ENCODE measurements at regions not wholly inside any gene's neighbourhood (a gene's known extent, or its start where the extent isn't known, plus 50 kb on each side); places are given as distances from the start of the nearest gene placed in this dataset.
"Not testable (repeated sequence)": the region's sequence is repeated elsewhere in the genome, so short reads cannot be mapped to it uniquely, and the experiment has no call there.

DNA sequence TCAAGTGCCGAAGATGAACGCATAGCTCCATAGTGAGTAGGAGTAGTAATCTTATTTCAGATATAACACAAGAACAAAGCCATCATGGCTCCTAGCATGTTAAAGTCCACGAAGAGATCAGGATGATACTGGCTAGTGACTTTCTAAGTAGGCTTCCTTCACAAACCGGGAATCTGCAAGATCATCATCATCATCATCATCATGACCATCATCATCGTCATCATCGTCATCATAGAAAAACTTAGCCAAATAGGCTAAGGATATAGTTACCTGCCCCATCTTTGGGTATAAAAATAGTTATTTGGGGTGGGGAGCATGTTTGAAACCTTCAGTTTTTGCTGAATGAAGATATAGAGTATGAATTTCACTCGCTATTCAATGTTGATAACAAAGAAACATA is 57.9 kb downstream of the PYDC2 start:
- DNase-seq = no peak

DNA sequence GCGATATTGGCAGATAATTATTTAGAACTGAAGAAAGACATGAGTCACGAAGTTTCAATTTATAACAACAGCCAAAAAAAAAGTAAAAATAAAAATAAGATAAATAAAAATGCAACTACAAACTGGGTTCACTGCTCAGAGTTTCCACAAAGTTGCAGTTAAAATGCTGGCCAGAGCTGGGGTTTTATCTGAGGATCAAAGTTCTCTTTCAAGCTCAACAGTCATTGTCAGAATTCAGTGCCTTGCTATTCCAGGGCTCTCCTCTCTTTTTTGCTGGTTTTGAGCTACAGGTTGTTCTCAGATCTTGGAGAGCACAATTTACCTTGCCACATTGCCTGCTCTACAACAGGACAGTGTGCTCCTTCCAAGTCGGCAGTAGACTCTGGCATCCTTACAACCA is 60.1 kb downstream of the PYDC2 start:
- DNase-seq = no peak

- DNase-seq = no peak
Measured at GRCh38 chr3:191523148-191523547, 62.2 kb downstream of the PYDC2 start.

DNA sequence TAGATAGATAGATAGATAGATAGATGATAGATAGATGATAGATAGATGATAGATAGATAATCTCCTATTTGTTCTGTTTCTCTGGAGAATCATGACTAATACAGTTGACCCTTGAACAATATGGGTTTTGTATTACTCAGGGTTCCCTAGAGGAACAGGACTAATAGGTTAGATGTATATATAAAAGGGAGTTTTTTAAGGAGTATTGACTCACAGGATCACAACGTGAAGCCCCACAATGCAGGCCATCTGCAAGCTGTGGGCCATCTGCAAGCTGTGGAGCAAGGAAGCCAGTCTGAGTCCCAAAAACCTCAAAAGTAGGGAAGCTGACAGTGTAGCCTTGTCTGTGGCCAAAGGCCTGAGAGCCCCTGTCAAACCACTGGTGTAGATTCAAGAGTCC is 67.6 kb downstream of the PYDC2 start:
- no peak for DNase-seq

- no peak for DNase-seq
Measured at GRCh38 chr3:191529992-191530391, 69.0 kb downstream of the PYDC2 start.

DNA sequence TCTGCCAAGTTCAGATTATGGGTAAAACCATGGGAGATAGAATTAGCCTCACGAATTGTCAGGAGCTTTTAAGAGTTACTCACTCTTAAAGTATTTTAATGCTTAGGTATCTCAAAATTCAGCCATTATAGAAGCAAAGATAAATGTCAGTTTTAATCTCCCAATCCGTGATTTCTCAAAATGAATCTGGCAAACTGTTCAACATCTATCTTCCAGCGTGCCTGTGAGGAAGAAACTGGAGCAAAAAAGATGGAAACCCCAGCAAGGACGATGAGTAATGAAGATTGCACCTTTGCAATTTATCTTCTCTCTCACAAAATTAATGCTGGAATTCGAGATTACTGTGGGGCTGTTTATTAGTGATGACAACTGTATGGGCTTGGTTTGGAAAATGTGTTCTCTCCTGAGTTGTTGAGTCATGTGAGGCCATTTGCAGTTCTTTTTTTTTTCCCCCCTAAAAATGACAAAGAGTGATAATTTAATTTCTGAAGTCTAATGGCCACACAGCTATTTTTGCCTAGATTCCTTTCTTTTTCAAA is 70.5 kb downstream of the PYDC2 start:
- DNase-seq = no peak

- DNase-seq = no peak
Measured at GRCh38 chr3:191543018-191543417, 82.1 kb downstream of the PYDC2 start.

GRCh38 chr3:191543897-191544296 is 82.9 kb downstream of the PYDC2 start:
- DNase-seq = no peak

DNA sequence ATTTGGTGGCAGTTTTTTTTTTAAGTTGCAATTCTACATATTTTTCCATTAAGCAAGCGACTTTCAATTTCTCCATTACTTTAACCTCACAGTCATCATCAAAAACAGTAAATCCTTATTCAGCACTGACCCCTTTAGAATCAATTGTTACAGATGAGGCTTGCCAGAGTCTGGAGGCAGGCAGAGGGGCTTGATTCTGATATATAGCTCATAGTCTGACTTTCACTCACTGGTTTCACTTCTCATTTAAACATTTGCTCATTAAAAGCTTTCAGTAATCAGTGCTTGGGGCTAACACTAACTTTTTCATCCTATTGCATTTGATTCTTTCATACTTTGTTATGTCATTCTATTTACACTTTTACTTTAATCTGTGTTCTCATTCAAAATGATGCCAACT is 88.4 kb downstream of the PYDC2 start:
- DNase-seq = no peak

- no peak for DNase-seq
Measured at GRCh38 chr3:191555037-191555436, 94.1 kb downstream of the PYDC2 start.

DNA sequence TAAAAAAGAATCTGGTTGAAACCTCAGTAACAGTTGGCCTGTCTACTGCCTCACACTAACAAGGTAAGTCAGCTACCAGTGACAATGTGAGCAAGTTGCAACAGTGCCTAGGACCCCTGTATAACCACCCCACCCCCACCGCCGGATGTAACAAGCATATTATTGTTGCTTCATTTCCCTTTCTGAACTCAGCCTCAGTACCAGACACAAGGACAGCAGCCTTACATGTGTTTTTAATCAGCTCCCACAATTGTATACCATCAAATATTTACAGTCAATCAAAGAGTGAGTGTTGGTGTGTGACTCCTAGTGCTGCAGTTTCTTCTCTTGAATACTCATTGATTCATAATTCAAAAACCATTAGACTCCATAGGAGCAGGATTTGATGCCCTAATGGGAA is 96.4 kb downstream of the PYDC2 start:
- no peak for DNase-seq

DNA sequence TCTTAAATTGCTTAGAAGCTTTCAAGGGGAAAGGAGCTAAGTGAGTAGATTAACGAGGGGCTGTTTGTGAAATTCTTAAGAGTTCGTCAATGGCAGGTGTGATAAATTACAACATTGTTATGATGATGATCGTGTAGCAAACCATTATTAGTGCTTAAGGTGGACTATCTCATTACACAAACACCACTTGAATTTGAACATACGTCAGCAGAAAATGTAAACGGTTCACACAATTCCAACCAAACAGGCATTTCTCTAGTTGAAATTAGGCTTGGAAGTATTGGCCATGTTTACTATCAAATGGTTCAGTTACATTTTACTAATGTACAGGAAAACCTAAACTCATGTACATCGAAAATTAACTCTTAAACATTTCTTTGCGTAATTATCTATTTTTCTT is 102.8 kb downstream of the PYDC2 start:
- no peak for DNase-seq

DNA sequence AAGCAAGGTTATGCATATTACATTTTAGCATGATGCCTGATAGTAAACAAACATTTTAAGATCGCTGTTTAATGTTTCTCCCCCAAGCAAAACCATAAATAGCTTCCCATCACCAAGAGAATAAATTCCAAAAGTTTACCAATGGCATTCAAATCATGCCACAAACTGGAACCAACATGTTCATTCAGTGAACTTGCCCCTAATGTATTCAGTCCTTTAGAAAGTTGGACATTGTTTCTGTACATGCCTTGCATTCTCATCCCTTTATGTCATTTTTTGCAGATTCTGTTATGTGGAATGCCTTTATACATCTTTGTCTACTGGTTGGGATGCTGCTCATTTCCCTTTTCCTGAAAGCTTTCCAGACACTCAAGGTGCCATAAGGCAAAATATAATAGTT is 105.5 kb downstream of the PYDC2 start:
- DNase-seq = no peak

- no peak for DNase-seq
Measured at GRCh38 chr3:191568206-191568605, 107.2 kb downstream of the PYDC2 start.

DNA sequence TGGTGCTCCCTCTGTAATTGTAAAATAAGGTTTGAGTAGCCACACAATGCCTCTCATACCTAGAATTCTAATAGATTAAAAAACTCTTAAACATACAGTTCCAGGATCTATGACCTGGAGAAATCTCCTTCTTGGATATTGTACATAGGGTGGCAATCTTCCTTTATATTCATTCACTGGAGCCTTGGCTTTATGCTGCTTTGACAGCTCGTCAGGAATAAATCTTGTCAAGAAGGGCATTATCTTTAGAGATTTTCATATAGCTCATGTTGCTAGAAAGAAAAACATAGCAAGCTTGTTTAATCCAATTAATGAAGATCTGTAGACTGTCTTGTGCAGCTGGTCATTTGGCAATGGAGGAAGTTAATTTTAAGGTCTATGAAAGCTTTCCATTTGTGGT is 131.1 kb downstream of the PYDC2 start:
- DNase-seq = no peak

GRCh38 chr3:191593486-191593885 is 132.5 kb downstream of the PYDC2 start:
- no peak for DNase-seq

DNA sequence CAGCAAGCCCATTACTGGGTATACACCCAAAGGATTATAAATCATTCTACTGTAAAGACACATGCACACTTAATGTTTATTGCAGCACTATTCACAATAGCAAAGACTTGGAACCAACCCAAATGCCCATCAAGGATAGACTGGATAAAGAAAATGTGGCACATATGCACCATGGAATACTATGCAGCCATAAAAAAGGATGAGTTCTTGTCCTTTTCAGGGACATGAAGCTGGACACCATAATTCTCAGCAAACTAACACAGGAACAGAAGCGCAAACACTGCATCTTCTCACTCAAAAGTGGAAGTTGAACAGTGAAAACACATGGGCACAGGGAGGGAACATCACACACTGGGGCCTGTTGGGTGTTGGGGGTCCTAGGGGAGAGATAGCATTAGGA is 154.5 kb downstream of the PYDC2 start:
- DNase-seq = not testable (repeated sequence)

GRCh38 chr3:191624299-191624698 is 163.3 kb downstream of the PYDC2 start:
- no peak for DNase-seq

DNA sequence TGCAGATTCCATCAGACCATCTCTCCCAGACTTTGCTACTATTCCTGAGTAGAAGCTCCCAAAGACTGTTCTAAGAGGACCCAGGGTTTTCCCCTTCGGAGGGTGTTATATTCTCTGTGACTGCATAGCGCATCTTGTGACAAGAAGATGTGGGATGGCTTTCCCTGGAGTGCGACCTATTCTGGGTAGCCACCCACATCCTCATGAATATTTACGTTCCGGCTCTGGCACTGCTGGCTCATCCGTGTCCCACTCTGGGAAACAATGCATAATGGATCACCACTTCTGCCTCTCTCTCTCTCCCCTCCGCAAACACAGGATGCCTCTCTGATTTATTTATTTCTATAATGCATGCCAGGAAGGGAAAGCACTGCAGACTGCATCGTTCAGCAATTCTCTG is 166.1 kb downstream of the PYDC2 start:
- no peak for DNase-seq

DNA sequence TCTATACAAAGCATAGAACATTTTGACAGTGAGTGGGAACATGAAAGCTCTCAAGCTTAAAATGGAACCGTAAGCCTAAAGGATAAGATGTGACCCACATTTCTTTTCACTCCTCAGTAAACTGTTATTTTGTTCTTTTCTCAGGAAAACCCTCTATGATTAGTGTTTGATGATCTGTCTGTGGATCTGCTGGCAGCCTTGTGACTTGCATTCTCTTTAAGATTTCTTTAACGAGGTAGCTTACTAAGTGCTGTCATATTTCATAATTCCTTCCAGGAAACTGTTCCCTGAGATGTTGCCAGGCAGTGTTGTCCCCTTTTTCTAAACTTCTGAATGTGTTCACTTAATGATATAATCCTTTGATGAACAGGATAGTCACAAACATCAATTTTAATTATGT is 167.6 kb downstream of the PYDC2 start:
- DNase-seq = no peak

GRCh38 chr3:191631496-191631895 is 170.5 kb downstream of the PYDC2 start:
- no peak for DNase-seq

DNA sequence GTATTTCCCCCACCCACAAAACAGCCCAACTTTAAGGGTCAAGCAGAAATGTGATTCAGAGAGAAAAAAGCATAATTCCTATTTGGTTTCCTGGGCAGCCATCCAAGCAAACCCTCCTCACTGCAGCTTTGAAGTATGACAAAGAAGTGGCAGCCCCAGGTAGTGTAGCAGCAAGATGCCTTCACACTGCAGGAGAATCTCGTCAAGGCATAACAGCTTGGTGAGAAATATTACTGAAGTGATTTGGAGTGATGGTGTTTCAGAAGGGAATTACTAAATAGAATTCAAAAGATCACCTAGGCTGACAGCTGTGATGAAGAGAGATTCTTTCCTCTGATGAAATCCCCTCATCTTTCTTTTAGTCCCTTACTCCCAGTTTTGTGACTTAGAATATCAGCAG is 173.9 kb downstream of the PYDC2 start:
- DNase-seq = no peak

DNA sequence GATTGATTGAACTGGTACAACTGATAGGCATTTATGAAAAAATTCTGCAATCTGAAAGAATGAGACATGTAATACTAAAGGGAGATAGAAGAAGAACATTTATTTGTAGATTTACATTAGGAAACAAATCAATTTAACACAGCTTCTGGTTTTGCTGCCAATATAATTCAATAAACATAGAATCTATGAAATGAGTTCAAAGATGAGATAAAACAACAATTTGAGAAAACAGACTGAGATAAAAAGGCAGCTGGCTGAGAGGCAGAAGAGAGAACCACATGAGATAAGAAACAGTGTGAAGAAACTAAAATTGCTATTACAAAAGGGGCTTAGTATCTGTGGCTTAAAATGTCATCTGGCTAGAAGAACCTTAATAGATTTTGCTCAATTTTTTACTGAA is 176.6 kb downstream of the PYDC2 start:
- DNase-seq = no peak

GRCh38 chr3:191641789-191642188 is 180.8 kb downstream of the PYDC2 start:
- DNase-seq = no peak

GRCh38 chr3:191644291-191644690 is 183.3 kb downstream of the PYDC2 start:
- DNase-seq = no peak

GRCh38 chr3:191646242-191646641 is 185.3 kb downstream of the PYDC2 start:
- DNase-seq = no peak
